Stimulated activated CD4-positive, alpha-beta T cell treated with anti-CD3 and anti-CD28 coated beads, Interleukin-4, amount 100 ng/mL, for 24 hours (primary cell): ENCODE measurements at regions not wholly inside any gene's neighbourhood (a gene's known extent, or its start where the extent isn't known, plus 50 kb on each side); places are given as distances from the start of the nearest gene placed in this dataset.

Source experiments
- DNase-seq: peaks from one replicate; pipeline ENCODE4 v3.0.0-alpha.2; 2020

GRCh38 chr3:189563853-189564563 lies 67.2 kb upstream of the TP63 start:
- peak; percentile 39 for DNase-seq

GRCh38 chr3:189566550-189567130 lies 64.5 kb upstream of the TP63 start:
- no peak for DNase-seq

GRCh38 chr3:189567322-189567721 lies 63.9 kb upstream of the TP63 start:
- DNase-seq, result no peak

GRCh38 chr3:189567766-189568420 lies 63.3 kb upstream of the TP63 start:
- no peak for DNase-seq

GRCh38 chr3:189568961-189569360 lies 62.2 kb upstream of the TP63 start:
- no peak for DNase-seq

- no peak for DNase-seq
Observed at GRCh38 chr3:189569473-189569872, 61.7 kb upstream of the TP63 start.

- no peak for DNase-seq
Observed at GRCh38 chr3:189570916-189571315, 60.3 kb upstream of the TP63 start.

GRCh38 chr3:189572249-189572648 lies 58.9 kb upstream of the TP63 start:
- no peak for DNase-seq

- no peak for DNase-seq
Observed at GRCh38 chr3:189573004-189573403, 58.2 kb upstream of the TP63 start.

GRCh38 chr3:189576486-189576885 lies 54.7 kb upstream of the TP63 start:
- no peak for DNase-seq

- DNase-seq, result no peak
Observed at GRCh38 chr3:189577050-189577951, 53.9 kb upstream of the TP63 start.

GRCh38 chr3:189580190-189580589 lies 51.0 kb upstream of the TP63 start:
- no peak for DNase-seq
